ENCODE measurements at regions not wholly inside any gene's neighbourhood (a gene's known extent, or its start where the extent isn't known, plus 50 kb on each side); places are given as distances from the start of the nearest gene placed in this dataset.
"Not testable (repeated sequence)": the region's sequence is repeated elsewhere in the genome, so short reads cannot be mapped to it uniquely, and the experiment has no call there.

DNA sequence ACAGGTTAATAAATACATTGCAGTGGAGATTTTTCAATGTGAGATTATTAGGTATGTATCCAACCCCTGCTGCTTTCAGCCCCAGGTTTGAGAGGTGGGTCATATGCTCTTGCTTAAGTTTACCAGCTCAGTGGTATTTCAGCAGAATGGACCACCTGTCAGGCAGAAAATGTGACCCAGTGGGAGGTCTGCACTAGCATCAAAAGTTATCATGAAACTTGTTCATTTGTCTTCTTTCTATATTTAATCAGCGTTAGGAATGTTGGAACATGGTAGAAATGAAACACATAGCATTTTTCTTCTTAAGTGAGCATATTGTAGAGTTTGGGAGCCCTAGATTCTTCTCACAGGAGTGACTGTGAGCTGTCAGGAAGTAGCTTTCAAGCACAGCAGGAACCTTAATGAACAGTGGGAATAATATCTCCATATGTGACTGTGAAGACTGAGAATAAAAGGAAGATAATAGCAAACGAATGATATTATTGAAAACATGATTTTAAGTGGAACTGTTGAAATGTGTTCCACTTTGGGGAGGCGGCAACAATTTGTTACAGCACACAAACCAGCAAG, 596.9 kb upstream of the CDH6 start:
- DNase-seq = no peak

- no peak for DNase-seq
These were observed 599.2 kb upstream of the CDH6 start for GRCh38 chr5:30594331-30594730.

- DNase-seq = no peak
These were observed 600.7 kb upstream of the CDH6 start for GRCh38 chr5:30592833-30593232.

DNA sequence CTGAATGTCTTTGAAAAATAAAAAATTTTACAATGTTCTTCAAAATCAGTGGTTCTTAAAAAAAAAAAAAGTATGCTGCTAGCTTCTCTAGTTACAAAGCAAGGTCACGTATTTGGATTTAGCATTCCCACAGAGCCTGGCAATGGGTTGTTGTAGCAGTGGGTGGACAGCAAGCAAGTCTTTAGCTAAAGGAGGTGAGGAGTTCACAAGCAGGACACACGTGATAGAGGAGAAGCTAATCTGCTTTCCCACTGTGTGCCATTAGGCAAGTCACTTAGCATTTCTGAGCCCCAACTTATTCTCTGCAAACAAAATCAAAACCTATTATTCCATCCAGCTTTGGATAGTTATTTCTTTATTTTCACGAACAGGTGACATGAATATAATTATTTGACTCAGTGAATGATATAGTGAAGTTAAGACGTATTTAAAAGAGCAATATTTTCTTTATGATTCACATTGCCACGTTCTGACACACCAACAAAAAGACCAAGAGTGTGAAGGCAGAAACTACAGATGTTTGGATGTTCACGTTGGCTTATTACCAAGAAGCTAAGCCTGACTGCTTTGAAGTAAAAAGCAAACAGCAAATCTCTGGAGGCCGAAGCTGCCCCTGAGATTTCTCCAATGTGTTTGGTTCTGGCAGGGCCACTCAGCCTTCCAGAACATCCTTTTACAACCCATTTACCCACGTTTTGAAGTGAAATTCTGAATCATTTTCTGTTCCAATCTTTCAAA, 612.1 kb upstream of the CDH6 start:
- no peak for DNase-seq

DNA sequence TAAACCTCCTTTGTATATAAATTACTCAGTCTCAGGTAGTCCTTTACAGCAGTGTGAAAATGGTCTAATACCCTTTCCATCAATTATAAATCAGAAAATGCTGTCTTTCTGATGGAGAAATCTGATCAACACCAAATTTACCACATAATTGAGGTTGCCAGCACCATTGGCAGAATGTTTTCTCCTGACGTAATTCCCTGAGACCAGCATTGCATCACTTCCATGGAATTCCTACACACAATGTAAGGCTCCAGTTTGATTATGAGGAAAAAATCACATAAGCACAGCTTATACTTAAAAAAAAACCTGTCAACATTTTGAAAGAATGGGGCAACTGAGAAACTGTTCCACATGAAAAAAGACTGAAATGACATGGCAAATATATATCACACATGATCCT, 618.7 kb upstream of the CDH6 start:
- DNase-seq = no peak

DNA sequence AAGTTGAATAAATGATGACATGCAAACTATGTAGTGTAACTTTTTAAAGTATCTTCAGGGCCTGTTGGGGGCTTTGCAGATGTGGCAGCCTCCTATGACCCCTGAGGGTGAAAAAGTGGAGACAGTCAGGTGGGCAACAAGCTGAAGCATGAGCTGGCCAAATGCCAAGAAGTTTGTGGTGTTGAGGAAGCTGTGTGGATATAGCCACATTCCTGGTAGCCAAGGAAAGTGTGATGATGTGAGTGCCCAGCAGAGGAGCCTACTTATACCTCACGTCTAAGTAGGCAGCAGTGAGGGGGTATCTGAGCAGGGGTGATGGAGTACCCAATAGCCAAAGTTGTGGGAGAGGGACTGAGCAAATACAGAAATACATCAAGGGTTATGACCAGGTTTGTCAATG, 621.2 kb upstream of the CDH6 start:
- DNase-seq = no peak

DNA sequence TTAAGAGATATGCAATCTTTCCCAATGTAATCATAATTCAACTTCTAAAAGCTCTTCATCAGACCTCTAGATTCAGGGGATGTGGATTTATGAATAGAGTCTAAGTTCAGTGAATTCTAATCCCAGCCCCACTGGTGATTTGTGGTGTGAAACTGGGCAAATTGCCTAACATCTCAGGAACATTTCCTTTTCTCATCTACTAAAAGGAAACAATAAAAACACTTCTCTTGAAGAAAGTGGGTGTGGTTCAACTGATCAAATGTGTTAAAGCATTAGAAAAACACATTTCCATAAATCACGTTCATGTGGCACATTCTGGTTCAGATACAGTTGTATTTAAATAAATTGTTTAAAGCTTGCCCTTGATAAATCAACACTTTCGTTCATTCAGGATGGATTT, 631.7 kb upstream of the CDH6 start:
- no peak for DNase-seq

DNA sequence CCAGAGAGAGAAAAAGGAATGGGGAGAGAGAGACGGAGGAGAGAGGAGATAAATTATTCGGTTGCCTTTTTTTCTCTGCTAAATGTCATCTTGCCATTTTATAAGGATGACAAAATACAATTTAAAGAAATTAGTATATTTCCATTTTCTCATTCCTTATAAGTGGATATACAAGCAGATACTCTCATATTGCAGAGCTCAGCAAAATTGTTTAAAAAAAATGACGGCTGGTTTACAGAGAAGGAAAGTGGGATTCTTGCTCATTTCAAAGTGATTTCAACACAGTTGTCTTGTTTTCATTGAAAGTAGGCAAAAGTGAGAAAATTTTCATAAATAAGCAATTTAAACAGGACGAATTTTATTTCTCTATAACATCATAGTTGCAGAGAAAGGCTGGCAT, 641.9 kb upstream of the CDH6 start:
- no peak for DNase-seq

- DNase-seq = no peak
These were observed 644.7 kb upstream of the CDH6 start for GRCh38 chr5:30548580-30549305.

- no peak for DNase-seq
These were observed 653.3 kb upstream of the CDH6 start for GRCh38 chr5:30540150-30540549.

GRCh38 chr5:30539004-30539634, 654.4 kb upstream of the CDH6 start:
- DNase-seq = no peak

GRCh38 chr5:30525353-30525752, 668.1 kb upstream of the CDH6 start:
- no peak for DNase-seq

DNA sequence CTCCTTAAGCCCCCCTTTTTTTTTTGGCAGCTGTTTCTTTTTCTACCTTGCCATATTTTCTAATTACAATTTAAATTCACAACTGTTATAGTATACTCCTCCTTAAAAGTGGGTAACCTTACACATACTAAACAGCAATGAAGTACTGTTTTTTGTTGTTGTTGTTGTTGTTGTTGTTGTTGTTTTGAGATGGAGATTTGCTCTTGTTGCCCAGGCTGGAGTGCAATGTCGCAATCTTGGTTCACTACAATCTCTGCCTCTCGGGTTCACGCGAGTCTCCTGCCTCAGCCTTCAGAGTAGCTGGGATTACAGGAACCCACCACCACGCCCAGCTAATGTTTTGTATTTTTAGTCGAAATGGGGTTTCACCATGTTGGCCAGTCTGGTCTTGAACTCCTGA, 669.1 kb upstream of the CDH6 start:
- DNase-seq = no peak

GRCh38 chr5:30523061-30523460, 670.4 kb upstream of the CDH6 start:
- DNase-seq = no peak

DNA sequence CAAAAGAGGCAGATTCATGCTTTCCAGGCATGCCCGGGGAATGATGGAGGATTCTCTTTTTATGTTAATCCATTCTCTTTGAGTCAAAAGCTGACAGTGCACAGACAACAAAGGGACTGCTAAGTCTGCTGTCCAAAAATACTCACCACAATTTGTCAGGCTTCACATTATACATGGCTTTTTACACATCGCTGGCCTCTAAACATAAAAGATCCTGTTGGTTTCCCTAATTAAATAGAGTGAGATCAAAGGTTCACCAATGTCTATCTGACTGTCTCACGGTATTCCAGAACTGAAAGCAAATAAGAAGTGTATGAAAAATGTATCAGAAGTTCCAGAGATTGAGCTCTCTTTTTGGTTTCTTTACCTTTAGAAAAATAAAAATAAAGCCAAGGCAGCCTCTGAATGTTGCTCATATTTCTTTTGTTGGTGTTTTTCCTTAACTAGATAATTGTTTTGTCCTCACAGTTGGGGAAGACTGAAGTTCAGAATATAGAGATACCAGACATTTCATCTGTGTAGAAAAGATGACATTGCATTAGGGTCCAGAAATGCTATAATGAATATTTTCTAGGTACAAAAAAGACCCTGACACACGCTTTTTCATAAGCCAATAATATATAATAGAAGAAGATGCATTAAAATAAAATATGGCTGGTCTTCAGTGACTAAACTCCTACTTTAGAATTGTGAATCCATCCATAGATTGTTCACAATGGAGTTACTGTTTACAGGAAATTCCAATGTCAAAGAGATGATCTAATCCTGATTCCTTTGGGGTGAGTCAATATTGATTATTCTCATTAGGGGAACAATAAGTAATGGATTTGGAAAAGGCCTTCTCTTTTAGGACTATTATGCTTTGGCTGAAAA, 688.2 kb upstream of the CDH6 start:
- no peak for DNase-seq

DNA sequence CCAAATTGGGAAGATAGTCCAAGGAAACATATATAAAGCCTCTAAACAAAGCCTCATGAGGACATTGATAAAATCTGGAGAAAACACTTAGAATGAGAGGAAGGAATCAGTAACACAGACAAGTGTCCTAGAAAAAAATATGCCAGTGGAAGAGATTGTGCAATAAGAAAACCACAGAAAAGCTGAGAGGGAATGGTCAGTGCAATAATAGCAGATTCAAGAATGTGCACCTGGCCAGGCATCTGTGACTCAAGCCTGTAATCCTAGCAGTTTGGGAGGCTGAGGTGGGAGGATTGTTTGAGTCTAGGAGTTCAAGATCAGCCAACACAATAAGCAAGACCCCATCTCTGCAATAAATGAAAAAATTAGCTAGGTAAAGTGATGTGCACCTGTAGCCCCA, 691.2 kb upstream of the CDH6 start:
- DNase-seq = no peak

- DNase-seq = no peak
These were observed 692.4 kb upstream of the CDH6 start for GRCh38 chr5:30501065-30501464.

GRCh38 chr5:30500513-30500912, 693.0 kb upstream of the CDH6 start:
- DNase-seq = no peak

DNA sequence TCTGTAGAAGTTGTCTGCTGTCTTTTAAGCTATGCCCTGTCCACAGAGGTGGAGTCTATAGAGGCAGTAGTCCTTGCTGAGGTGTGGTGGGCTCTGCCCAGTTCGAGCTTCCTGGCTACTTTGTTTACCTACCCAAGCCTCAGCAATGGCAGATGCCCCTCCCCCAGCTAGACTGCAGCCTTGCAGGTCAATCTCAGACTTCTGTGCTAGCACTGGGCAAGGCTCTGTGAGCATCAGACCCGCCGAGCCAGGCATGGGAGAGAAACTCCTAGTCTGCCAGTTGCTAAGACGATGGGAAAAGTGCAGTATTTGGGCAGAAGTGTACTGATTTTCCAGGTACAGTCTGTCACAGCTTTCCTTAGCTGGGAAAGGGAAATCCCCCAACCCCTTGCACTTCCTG, 694.1 kb upstream of the CDH6 start:
- DNase-seq = no peak

DNA sequence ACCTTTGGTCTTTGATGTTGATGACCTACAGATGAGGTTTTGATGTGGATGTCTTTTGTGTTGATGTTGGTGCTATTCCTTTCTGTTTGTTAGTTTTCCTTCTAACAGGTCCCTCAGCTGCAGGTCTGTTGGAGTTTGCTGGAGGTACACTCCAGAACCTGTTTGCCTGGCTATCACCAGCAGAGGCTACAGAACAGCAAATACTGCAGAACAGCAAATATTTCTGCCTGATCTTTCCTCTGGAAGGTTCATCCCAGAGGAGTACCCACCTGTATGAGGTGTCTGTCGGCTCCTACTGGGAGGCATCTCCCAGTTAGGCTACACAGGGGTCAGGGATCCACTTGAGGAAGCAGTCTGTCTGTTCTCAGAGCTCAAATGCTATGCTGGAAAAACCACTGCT, 694.5 kb upstream of the CDH6 start:
- no peak for DNase-seq

- DNase-seq = not testable (repeated sequence)
These were observed 695.0 kb upstream of the CDH6 start for GRCh38 chr5:30498509-30498908.

DNA sequence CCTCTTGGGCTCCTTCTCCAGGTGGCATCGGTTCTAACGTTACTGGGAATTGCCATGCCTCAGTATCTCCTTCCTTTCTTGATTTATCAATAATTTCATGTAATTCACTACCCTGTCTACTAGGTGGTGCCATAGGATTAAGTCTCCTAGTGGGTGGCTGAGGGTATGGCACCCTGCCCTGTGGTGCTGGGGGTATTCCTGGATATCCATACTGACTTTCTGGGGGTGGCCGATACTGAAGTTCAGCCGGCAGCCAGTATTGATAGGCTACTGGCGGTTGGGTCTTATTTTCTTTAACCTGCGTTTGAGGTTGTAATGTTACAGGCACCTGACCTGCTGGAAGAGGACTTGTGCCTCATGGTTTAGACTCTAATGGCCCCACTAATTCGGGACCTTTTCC, 699.4 kb upstream of the CDH6 start:
- not testable (repeated sequence) for DNase-seq
